HUES48 (cell line): ENCODE measurements at regions not wholly inside any gene's neighbourhood (a gene's known extent, or its start where the extent isn't known, plus 50 kb on each side); places are given as distances from the start of the nearest gene placed in this dataset.

ENCODE experiments used
- H3K27ac ChIP-seq: one replicate; pipeline ENCODE4 v1.7.0; 2013; ENCODE audit warnings: low read depth, low read length, inconsistent platforms
- H3K27me3 ChIP-seq: 2 replicates; pipeline ENCODE4 v1.6.1; 2013; ENCODE audit warnings: mild to moderate bottlenecking, low read length; ENCODE audit not compliant: control insufficient read depth, insufficient read depth
- H3K36me3 ChIP-seq: 2 replicates; pipeline ENCODE4 v1.6.1; 2013; ENCODE audit warnings: low read length; ENCODE audit not compliant: control insufficient read depth, insufficient read depth
- H3K4me1 ChIP-seq: 2 replicates; pipeline ENCODE4 v1.6.1; 2013; ENCODE audit warnings: mild to moderate bottlenecking, low read length; ENCODE audit not compliant: control insufficient read depth, insufficient read depth
- H3K4me3 ChIP-seq: 2 replicates; pipeline ENCODE4 v1.5.1; 2013; ENCODE audit warnings: mild to moderate bottlenecking, low read depth, low read length
- H3K9ac ChIP-seq: 2 replicates; pipeline ENCODE4 v1.6.1; 2013; ENCODE audit warnings: mild to moderate bottlenecking, low read depth, low read length, moderate library complexity
- H3K9me3 ChIP-seq: 2 replicates; pipeline ENCODE4 v1.6.1; 2013; ENCODE audit warnings: low read length; ENCODE audit not compliant: control insufficient read depth, insufficient read depth

DNA sequence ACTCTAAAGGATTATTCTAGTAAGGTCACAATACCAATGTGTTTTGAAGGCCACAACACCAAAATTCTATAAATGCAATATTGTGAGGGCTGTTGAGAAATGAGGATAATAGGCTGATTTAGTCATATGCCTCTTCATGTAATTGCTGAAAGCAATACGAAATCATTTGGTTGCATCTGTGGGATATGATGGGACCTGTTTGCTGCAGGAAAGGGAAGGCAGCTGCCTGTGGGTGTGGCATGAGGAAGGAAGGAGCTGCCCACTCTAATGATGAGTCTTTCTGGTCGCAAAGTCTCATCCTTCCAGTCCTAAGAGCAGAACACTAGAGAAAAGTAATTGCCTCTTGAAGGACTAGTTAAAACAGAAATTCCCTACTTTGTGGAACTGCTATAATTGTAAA lies 245.3 kb upstream of the ZPLD1 start:
- no peaks in the 10 kb centered on the region for H3K27me3 ChIP-seq
- H3K27ac ChIP-seq, result no peak overlapping the region
- no peaks in the 10 kb centered on the region for H3K9me3 ChIP-seq
- 0 out of 2 replicates have a peak, but pooled peaks cover 5% of the 10 kb centered on the region for H3K4me1 ChIP-seq
- no peaks in the 10 kb centered on the region for H3K36me3 ChIP-seq
- H3K9ac ChIP-seq, result no peak overlapping the region
- H3K4me3 ChIP-seq, result no peak overlapping the region

DNA sequence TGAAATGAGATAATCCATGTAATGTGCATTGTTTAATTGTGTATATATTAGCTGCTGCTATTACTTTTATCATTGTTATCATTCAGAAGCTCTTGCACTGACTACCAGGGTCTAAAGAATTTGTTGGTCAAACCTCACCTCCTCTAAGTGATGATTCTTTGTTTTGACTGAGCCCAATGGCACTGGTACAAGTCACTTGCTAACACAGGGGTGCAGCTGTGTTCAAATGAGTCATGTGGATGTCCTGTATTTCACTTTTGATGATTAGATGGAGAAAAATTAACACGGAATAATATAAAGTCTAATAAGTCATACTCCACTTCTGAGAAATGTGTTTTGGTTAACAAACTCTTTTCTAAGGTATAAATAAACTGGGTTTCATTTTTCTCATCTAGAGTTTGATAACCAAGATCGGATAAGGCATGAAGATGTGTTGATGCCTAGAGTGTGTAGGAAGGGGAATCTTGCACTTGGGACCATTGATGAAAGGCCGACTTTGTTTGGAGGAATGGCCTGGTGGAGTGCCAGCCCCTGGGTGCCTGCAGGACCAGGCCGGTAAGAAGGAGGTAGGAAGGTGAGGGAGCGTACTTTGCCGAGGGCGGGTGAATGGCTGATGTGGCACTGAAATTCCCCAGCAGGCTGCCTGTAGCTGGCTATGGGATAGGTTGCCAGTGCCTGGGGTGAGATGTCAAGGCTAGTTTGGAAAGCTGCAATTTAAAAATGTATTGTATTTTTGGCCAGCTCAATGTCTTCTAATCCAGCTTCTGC lies 244.7 kb upstream of the ZPLD1 start:
- H3K9me3 ChIP-seq, result no peaks in the 10 kb centered on the region
- H3K9ac ChIP-seq, result no peak overlapping the region
- no peaks in the 10 kb centered on the region for H3K36me3 ChIP-seq
- no peak overlapping the region for H3K27ac ChIP-seq
- H3K4me3 ChIP-seq, result no peak overlapping the region
- H3K27me3 ChIP-seq, result no peaks in the 10 kb centered on the region
- H3K4me1 ChIP-seq, result 0 out of 2 replicates have a peak, but pooled peaks cover 5% of the 10 kb centered on the region

DNA sequence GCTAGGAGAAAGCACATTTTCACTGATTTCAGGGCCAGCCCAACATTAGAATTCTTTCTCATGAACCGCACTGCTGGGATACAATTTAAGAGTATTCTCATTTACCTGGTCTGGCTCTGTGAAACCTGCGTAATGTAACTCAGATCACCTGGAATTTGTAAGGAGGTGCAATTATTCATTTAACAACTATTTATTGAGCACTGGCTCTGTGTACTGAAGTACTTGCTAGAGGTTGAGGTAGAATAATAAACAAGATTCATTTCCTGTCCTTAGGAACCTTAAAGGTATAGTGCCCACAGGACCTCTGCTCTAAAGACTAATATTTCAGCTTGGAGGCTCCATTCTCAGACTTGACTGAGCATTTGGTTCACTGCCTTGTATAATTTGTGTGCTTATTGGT lies 242.2 kb upstream of the ZPLD1 start:
- H3K27ac ChIP-seq, result no peak overlapping the region
- no peaks in the 10 kb centered on the region for H3K27me3 ChIP-seq
- no peak overlapping the region for H3K9ac ChIP-seq
- 0 out of 2 replicates have a peak, but pooled peaks cover 5% of the 10 kb centered on the region for H3K4me1 ChIP-seq
- H3K9me3 ChIP-seq, result no peaks in the 10 kb centered on the region
- no peak overlapping the region for H3K4me3 ChIP-seq
- no peaks in the 10 kb centered on the region for H3K36me3 ChIP-seq

DNA sequence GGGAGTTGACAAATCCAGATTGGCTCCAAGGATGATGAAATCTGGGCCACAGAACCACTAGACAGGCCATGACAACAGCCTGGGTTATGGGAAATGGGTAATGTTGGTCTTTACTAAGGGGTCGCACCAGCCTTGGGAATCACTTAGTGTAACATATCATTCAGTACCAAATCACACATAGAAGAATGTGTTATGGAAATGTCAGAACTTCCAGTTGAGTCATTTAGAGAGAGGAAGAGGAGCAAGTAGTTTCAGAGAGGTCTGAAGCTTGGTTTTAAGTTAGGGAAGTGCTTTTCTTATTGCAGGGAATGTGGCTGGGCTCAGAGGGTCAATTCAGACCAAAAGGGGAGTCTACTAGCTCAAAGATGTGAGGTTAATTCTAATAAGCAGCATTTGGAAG lies 241.6 kb upstream of the ZPLD1 start:
- H3K36me3 ChIP-seq, result no peaks in the 10 kb centered on the region
- 0 out of 2 replicates have a peak, but pooled peaks cover 5% of the 10 kb centered on the region for H3K4me1 ChIP-seq
- no peak overlapping the region for H3K9ac ChIP-seq
- no peak overlapping the region for H3K4me3 ChIP-seq
- H3K9me3 ChIP-seq, result no peaks in the 10 kb centered on the region
- no peaks in the 10 kb centered on the region for H3K27me3 ChIP-seq
- H3K27ac ChIP-seq, result no peak overlapping the region

DNA sequence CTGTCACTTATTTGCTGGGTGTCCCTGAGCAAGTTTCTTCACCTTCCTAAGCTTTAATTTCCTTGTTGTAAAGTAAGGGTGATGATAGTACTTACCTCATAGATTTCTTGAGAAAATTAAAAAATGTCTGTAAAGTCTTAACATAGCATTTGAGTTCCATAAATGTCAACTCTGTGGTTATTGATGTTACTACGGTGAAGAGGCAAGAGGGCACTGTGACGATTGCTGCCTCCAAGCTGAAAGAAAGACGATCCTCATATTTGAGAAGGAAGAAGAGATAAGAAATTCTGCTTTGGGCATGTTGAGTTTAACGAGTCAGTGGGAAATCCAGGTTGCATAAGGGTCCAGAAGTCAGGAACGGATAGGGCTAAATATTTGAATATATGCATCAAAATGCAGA lies 240.8 kb upstream of the ZPLD1 start:
- 0 out of 2 replicates have a peak, but pooled peaks cover 5% of the 10 kb centered on the region for H3K4me1 ChIP-seq
- H3K27me3 ChIP-seq, result no peaks in the 10 kb centered on the region
- H3K4me3 ChIP-seq, result no peak overlapping the region
- no peaks in the 10 kb centered on the region for H3K36me3 ChIP-seq
- H3K9me3 ChIP-seq, result no peaks in the 10 kb centered on the region
- no peak overlapping the region for H3K9ac ChIP-seq
- H3K27ac ChIP-seq, result no peak overlapping the region

DNA sequence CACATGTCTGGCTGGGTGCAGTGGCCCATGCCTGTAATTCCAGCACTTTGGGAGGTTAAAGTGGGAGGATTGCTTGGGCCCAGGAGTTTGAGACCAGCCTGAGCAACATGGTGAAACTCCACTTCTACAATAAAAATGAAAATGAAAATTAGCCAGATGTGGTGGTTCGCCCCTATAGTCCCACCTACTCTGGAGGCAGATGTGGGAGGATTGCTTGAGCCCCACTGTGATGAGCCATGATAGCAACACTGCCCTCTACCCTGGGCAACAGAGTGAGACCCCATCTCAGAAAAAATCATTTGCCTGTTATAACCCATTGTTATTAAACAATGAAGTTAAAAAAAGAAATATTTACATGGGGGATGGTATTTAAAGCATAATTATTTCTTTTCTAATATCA lies 240.1 kb upstream of the ZPLD1 start:
- H3K27me3 ChIP-seq, result no peaks in the 10 kb centered on the region
- no peak overlapping the region for H3K4me3 ChIP-seq
- H3K9me3 ChIP-seq, result no peaks in the 10 kb centered on the region

DNA sequence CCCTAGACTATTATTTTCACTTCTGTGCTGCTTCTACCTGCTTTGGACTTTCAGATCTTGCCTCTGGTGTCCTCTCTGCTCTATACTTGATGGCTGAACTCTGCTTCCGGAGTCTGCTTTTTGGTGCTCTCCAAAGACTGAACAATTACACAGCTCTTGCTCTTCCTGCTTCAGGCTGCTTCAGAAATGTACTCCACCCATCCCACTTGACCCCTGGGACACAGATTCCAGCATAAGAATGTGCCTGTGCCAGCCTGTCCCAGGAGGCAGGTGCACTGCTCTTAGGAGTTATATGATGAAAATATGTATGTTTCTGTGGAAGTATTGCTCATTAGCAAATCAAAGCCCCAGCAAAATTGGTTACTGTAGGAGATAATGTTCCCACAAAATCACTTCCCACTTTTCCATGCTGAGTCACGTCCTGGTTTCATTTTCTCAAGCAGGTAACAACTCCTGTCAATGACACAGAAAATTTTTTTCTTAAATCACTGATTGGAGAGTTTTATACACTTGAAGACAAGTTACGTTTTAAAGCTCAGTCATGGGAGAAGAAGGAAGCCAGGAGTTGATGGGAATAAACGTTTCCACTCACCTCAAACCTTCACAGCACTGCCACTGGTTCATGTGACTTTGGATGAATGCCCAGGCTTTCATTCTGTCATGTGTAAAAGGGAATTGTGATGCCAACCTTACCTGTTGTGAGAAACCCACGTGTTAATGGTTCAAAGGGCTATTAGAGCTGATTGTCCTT lies 239.4 kb upstream of the ZPLD1 start:
- no peak overlapping the region for H3K27ac ChIP-seq

More for the DNA sequence above, 240.1 kb upstream of the ZPLD1 start:
- Histone ChIP-seq H3K27ac (no peak overlapping the region), H3K4me1 (0 out of 2 replicates have a peak, but pooled peaks cover 5% of the 10 kb centered on the region), H3K9ac (no peak overlapping the region), H3K36me3 (no peaks in the 10 kb centered on the region)

DNA sequence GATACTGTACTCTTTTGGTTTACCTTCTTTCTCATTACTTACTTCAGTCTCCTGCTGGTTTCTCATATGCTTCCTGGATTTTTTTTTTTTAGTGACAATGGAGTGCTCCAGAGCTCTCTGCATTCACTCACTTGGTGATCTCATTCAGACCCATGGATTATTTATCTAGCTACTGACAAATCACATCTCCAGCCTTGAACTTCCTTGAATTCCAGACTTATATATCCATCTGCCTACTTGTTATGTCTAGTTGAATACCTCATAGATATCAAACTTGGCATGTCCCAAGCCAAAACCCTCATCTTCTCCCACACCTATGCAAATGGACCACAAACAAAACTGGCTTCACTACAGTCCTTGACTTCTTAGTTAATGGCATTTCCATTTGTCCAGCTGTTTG lies 234.7 kb upstream of the ZPLD1 start:
- Histone ChIP-seq H3K36me3 (no peaks in the 10 kb centered on the region), H3K9ac (no peak overlapping the region), H3K4me1 (no peaks in the 10 kb centered on the region)

More for the DNA sequence above, 239.4 kb upstream of the ZPLD1 start:
- Histone ChIP-seq H3K27me3 (no peaks in the 10 kb centered on the region), H3K4me3 (no peak overlapping the region), H3K9me3 (no peaks in the 10 kb centered on the region), H3K9ac (no peak overlapping the region), H3K36me3 (no peaks in the 10 kb centered on the region), H3K4me1 (0 out of 2 replicates have a peak, but pooled peaks cover 5% of the 10 kb centered on the region)

DNA sequence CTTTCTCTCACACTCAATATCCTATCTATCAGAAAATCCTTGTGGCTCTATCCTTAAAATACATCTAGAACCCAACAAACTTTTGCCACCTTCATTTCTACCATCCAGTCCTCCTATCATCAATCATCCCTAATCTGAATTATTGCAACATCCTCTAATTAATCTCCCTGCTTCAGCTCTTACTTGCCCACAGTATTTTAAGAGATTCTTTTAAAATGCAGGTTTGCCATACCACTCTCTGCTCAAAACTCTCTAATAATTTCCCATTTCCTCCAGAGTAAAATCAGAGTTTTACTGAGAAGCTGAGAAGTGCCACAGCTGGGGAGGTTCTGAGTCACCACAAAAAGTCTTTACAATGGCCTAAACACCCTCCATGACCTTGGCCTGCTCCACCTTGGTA lies 234.3 kb upstream of the ZPLD1 start:
- Histone ChIP-seq H3K36me3 (no peaks in the 10 kb centered on the region), H3K9ac (no peak overlapping the region), H3K4me1 (no peaks in the 10 kb centered on the region), H3K27me3 (no peaks in the 10 kb centered on the region), H3K27ac (no peak overlapping the region), H3K9me3 (no peaks in the 10 kb centered on the region), H3K4me3 (no peak overlapping the region)

More for the DNA sequence above, 234.7 kb upstream of the ZPLD1 start:
- Histone ChIP-seq H3K9me3 (no peaks in the 10 kb centered on the region), H3K27ac (no peak overlapping the region), H3K4me3 (no peak overlapping the region), H3K27me3 (no peaks in the 10 kb centered on the region)

DNA sequence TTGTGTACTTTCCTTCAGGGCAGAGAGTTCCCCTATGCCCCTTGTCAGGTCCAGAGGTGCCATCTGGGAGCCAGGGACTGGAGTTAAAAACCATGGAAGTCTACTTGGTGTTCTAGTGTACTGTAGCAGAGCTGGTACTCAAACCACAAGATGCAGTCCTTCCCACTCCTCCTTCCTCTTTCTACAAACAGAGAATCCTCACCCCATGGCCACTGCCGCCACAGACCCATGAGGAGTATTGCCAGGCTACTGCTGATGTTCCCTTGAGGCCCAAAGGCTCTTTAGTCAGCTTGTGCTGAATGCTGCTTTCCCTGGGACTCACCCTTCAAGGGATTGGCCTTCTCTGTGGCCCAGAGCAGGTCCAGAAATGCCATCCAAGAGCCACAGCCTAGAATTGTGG lies 229.2 kb upstream of the ZPLD1 start:
- Histone ChIP-seq H3K9ac (no peak overlapping the region), H3K36me3 (no peaks in the 10 kb centered on the region), H3K4me3 (no peak overlapping the region), H3K27ac (no peak overlapping the region), H3K4me1 (peaks cover 11% of the 10 kb centered on the region), H3K9me3 (no peaks in the 10 kb centered on the region; the same call in 1 of the 2 replicates), H3K27me3 (no peaks in the 10 kb centered on the region)

DNA sequence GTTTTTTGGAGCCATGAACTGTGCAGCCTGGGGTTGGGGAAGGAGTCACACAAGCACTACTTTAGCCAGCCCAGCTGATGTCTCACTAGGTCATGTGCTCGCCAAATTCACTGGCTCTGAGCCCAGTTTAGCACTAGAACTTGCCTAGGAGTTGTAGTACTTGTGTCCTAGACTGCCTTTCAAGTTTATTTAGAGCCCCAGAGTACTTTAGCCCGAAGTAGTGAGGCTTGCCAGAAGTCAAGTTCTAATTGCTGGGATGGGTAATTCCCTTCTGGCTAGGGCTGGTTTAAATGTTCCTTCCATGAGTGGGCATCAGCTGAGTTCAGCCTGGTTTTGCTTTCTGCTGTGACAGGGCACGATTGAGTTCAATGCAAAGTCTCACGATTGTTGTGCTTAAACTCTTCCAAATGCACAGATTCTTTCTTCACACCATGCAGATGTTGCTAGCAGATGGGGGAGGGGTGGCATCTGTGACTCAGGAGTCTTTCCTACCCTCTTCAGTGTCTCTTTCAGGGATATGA lies 228.2 kb upstream of the ZPLD1 start:
- H3K36me3 ChIP-seq, result no peaks in the 10 kb centered on the region
- no peak overlapping the region for H3K9ac ChIP-seq
- H3K27ac ChIP-seq, result no peak overlapping the region
- no peaks in the 10 kb centered on the region for H3K27me3 ChIP-seq
- no peaks in the 10 kb centered on the region; the same call in 1 of the 2 replicates for H3K9me3 ChIP-seq
- no peak overlapping the region for H3K4me3 ChIP-seq
- peaks cover 11% of the 10 kb centered on the region for H3K4me1 ChIP-seq
